ENCODE measurements at regions not wholly inside any gene's neighbourhood (a gene's known extent, or its start where the extent isn't known, plus 50 kb on each side); places are given as distances from the start of the nearest gene placed in this dataset.

DNA sequence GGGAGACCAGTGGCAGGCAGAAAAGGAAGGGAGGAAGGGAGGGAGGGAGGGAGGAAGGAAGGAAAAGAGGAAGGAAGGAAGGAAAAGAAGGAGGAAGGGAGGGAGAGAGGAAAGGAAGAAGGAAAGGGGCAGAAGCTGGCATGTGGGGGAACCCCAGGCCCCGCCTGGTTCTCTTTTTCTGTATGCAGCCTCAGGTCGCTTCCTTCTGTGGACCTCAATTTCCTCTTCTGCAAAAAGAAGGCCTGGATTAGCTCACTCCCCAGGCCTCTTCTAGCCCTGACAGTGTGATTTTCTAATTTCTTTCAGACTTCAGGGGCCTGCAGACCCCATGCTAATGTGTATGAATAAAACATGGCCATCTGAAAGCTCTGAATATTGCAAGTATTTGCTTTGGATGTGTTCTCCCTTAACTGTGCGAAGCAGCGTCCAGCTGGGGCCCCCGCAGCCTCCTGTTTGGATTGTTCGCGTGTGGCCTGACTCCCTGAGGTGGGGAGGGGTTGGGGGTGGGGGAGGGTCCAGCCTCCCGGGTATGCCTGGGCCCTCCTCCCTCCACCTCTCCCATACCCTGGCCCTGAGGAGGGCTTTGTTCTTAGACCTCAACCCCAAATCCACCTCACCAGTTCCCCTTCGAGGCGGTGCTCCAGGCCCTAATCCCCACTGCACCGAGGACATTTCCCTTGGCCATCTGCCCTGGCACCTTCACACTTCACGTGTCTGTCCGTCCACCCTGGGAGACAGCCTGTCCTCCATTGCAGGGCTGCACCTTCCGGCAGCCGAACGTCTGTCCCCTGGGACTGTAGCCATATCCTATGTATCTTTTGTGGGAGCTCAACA is 199.9 kb upstream of the ATP6AP2 start:
- TF ChIP-seq, protein P1, sequence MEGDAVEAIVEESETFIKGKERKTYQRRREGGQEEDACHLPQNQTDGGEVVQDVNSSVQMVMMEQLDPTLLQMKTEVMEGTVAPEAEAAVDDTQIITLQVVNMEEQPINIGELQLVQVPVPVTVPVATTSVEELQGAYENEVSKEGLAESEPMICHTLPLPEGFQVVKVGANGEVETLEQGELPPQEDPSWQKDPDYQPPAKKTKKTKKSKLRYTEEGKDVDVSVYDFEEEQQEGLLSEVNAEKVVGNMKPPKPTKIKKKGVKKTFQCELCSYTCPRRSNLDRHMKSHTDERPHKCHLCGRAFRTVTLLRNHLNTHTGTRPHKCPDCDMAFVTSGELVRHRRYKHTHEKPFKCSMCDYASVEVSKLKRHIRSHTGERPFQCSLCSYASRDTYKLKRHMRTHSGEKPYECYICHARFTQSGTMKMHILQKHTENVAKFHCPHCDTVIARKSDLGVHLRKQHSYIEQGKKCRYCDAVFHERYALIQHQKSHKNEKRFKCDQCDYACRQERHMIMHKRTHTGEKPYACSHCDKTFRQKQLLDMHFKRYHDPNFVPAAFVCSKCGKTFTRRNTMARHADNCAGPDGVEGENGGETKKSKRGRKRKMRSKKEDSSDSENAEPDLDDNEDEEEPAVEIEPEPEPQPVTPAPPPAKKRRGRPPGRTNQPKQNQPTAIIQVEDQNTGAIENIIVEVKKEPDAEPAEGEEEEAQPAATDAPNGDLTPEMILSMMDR (IDR thresholded peaks at IDR 0.05), result no peak

DNA sequence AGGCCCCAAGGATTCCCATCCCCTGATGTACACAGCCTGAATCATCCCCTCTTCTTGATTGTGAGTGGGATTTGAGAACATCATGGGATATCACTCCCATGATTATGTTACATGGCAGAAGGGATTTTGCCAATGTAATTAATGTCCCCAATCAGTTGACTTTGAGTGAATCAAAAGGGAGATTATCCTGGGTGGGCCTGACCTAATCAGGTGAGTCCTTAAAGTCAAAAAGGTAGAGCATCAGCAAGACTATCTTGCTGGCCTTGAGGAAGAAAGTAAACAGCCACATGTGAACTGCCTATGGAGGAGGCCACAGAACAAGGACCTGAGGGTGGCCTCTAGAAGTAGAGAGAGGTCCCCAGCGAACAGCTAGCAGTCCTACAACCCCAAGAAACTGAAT is 203.1 kb upstream of the ATP6AP2 start:
- TF ChIP-seq, protein P1 (IDR thresholded peaks at IDR 0.05), result no peak

GRCh38 chrX:40374486-40374885 is 206.3 kb upstream of the ATP6AP2 start:
- TF ChIP-seq, protein P1 (IDR thresholded peaks at IDR 0.05), result no peak

- TF ChIP-seq, protein P1 (IDR thresholded peaks at IDR 0.05), result no peak
Observed at GRCh38 chrX:40373641-40374040, 207.1 kb upstream of the ATP6AP2 start.

DNA sequence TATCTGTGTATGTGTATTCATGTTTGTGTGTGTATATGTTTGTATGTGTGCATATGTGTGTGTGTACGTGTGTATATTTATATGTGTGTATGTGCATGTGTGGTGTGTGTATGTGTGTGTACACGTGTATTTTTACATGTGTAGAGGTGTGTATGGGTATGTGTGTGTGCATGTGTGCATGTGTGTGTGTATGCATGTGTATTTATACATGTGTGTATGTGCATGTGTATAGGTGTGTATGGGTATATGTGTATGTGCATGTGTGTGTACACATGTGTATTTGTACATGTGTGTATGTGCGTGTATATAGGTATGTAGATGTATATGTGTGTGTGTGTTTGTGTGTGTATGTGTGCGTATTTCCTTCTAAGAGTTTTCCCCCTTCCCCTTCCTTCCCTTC is 207.7 kb upstream of the ATP6AP2 start:
- TF ChIP-seq, protein P1 (IDR thresholded peaks at IDR 0.05), result no peak

DNA sequence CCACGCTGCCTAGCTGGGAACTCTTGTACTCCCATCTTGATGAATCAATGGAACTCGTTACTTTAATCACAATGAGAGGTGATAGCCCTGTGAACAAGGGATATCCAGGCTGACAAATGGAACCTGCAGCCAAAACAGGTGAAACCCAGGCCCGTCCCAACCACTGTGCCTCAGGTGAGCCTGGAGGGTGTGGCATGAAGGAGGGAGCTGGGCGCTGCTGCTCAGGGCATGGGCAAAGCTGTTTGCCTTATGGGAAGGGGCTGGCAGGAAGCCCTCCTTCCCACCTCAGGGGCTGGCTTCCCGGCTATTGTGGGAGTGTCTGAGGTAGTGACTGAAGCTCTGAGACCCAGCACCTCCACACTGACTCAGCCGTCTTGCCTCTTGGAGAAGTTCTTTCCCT is 209.4 kb upstream of the ATP6AP2 start:
- TF ChIP-seq, protein P1 (IDR thresholded peaks at IDR 0.05), result no peak

GRCh38 chrX:40368611-40369061 is 212.1 kb upstream of the ATP6AP2 start:
- TF ChIP-seq, protein P1 (IDR thresholded peaks at IDR 0.05), result no peak

Data from LNCAP (cell line).